ENCODE measurements at regions not wholly inside any gene's neighbourhood (a gene's known extent, or its start where the extent isn't known, plus 50 kb on each side); places are given as distances from the start of the nearest gene placed in this dataset.
"Not testable (repeated sequence)": the region's sequence is repeated elsewhere in the genome, so short reads cannot be mapped to it uniquely, and the experiment has no call there.

DNA sequence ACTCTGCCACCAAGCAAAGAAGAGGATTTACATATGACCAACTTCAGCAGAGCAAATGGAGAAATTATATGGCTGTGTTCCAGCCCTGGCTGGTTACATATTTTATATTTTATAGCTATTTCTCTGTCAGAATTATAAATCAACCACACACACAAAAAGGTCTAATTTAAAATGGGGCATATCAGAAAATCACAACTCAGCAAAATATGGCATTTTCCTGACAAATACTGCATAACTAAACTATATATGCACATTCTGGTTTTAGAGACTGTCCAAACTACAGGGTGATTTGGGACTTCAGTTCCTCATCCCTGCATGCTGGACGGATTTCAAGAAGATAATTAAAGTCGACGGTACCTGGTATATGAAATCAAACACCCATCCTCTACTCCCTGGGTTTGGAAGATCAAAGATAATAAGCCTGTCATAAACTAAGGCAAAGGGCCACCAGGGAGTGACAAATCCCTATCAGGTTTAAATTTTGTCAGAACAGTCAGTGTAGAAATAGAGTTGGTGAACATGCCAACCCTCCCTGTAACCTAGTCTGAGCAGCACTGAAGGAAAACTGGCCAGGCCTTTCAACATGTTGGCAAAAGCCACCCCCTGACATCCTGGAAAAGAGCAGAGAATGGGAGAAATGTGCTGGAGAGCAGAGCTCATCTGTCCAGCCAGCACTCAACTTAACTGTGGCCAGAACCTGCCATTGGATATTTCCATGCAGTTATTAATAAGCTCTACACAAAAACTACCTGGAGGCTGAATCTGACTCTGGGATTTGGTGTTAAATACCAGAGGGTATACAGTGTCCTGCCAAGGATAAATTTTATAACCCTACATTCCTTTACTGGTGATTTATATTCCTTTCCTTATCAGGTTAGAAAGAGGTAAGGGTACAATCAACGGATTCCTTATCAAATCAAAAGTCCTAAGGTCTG lies 235.7 kb downstream of the ENC1 start:
- DNase-seq (ENCODE audit: low read depth in 2 of 3, low spot score in 2 of 3), result no peak

DNA sequence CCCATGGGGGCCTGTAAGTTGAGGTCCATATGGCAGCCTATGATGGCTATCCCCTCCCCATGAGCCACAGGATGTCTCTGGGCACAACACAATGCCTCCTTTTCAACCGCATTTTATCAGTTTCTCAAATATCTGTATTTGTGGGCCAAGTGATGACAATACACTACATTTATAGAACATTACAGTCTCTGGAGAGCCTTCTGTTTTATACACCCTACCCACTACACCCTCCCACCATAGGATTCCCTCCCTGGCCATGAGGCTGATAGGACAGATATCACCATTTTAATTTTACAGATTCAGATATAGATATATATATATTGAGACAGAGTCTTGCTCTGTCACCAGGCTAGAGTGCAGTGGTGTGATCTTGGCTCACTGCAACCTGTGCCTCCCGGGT lies 236.8 kb downstream of the ENC1 start:
- no peak for DNase-seq (ENCODE audit: low read depth in 2 of 3, low spot score in 2 of 3)

DNA sequence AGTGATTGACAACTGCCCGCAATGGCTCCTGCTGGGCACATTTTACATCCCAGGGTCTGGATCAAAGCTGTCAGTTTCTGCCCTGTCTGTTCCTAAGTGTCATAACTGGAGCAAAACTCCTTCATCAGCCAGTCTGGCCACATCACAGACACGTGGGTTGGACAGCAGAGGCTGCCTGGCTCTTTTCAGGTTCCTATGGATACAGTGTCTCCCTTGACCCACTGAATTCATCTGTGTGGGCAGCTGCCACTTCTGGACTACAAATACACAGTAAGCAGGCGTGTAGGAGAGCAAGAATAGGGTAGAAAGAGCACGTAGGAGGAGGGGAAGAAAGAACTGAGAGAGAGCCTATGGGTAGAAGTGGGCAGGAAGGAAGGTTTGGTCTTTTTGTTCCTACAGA lies 238.0 kb downstream of the ENC1 start:
- no peak for DNase-seq (ENCODE audit: low read depth in 2 of 3, low spot score in 2 of 3)

DNA sequence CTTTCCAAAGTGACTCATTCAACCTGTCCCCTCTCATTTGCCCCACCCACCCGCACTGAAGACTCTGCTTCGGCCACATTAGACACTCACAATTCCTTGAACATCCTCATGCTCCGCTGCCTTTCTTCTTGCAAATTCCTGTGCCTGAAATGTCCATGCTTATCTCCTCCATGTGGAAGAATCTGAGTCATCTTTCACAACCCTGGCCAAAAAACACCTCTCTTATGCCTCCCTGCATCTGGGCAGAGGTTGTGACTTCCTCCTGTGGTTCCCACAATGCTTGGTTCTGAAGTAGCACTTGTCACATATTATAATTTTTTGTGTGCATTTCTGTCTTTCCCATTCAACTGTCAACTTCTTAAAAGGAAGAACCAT lies 238.6 kb downstream of the ENC1 start:
- DNase-seq (ENCODE audit: low read depth in 2 of 3, low spot score in 2 of 3), result no peak

DNA sequence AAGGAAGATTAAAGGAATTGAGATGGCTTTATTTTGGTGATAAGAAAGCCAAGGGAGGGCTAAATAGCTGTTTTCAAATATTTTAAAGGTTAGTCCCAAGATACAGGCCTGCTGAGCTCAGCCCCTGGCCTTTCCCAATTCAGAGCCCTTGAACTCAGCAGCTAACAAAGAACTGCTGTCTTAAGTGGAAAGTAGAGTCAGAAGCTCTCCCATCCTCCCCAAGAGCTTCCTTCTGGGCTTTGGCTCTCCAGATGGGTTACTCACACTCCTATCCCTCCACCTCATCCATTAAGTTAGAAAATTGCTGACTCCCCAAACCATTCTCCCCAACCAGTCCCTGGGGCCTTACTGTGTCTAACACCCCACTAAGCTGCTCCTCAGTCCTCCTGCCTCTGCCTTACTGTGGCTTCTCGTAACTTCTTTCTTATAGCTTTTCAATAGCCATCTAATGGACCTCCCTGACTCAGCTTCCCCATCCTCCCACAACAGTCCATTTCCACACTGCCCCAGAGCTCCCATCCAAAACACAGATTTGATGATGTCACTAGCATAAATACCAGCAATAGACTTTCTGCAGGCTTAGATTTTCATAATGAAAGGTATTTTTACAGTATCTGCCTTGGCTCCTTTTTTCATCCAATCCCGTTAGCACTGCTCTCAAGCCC lies 239.1 kb downstream of the ENC1 start:
- no peak for DNase-seq (ENCODE audit: low read depth in 2 of 3, low spot score in 2 of 3)

DNA sequence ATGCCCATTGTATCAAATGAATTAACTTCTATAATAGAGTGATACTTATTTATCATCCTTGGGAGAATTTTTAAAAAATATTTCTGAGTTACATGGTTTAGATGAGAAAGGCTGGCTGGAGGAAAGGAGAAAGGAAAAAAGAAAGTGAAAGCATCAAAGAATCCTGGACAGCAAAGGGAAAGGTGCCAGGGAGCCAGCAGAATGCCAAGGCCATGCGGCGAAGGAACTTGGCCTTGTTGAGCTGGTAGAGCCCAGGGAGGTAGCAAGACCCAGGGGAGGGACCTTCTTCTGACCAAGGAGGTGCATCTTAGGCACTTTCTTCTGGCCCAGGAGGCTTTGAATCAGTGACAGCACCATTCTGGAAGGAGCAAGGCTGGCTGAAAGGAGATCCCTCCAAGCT lies 240.5 kb downstream of the ENC1 start:
- no peak for DNase-seq (ENCODE audit: low read depth in 2 of 3, low spot score in 2 of 3)

DNA sequence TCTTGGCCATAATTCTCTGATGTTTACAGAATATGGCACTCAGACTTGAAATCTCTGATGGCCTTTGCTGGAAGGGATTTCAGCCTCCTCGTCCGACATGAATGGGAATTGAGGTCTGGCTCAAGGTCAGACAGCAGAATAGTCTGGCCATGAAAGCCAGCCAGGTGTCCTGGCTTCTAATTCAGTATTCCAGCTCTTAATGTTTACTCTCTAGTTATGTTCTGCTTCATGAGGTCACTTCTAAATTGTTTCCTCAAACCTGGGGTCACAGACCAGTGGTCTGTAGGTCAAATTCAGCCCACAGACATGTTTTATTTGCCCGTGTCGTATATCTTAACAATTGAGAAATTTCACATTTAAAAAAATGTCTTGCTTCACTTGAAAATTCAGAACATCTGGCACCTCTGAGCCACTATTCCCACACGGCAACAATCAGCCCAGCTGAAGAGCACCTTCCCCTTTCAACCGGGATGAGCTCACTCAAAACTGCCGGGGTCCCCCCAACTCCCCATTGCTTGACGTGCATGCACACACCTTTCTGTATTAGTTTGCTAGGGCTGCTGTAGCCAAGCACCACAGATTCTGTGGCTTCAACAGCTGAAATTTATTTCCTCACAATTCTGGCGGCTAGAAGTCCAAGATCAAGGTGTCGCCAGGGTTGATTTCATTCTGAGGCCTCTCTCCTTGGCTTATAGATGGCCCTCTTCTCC lies 243.5 kb downstream of the ENC1 start:
- no peak for DNase-seq (ENCODE audit: low read depth in 2 of 3, low spot score in 2 of 3)

DNA sequence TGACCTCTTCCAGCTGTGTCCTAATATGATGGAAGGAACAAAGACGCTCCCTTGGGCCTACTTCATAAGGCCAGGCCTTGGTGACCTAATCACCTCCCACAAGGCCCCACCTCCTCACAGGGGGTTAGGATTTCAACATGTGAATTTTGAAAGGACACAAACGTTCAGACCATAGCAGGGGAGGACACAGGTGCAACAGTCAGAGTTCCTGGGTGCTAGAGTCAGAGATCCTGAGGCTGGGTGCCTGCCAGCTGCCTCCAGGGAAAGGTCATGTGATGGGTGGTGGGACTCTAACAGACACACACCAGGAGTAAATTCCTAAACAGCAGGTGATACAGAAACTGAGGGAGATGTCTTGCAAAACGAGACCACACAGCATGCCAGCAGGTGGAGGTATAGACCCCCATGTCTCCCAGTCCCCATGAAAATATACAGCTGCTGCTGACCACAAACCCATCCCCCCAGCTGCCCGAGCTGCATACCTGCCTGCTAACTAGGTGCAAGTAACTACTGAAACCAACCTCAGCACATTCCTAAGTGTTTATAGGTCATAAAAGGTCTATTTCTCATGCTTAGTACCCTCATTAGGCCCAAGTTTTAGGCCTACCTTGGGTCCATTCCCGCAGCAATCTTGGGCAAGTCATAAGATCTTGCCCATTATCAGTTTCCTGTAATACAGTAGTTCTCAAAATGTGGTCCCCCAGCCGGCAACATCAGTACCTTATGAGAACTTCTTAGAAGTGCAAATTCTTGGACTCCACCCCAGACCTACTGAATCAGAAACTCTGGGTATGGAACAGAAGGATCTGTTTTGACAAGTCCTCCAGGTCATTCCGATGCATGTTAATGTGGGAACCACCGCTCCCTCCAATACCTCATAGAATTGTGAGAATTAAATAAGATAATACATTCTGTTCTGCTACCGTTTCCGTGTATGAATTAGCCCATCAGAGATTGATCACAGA lies 245.3 kb downstream of the ENC1 start:
- DNase-seq (ENCODE audit: low read depth in 2 of 3, low spot score in 2 of 3), result no peak

DNA sequence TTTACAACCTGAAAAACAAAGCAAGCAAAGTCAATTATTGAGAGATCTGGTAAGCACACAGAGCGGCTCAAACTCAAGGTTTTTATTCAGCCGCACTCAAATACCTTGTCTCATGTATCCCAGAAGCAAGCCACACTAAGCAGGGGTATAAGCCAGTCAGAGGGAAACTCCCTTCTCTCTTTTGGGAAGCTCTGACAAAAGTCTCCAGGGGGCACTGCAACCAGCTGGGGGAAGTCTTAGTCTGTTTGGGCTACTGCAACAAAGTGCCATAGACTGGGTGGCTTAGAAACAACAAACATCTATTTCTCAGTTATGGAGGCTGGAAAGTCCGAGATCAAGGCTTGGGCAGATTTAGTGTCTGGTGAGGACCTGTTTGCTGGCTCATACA lies 246.0 kb downstream of the ENC1 start:
- DNase-seq (ENCODE audit: low read depth in 2 of 3, low spot score in 2 of 3), result no peak

DNA sequence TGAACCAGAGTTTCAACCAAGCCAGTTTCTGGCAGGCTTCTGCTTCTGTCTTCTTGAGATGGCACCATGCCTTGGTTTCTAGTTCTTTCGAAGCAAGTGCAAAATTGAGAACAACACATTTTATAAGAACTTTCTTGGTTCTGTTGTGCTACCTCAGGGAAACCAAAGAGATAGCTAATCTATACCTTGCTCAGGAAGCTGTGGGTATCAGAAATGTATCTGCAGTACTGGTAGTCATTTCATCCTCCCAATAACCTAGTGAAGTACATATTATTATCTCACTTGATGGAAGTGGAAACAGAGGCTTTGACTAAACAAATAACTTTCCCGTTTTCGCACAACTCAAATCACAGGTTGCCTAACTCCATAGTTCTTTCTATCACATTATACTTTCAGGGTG lies 246.6 kb downstream of the ENC1 start:
- DNase-seq (ENCODE audit: low read depth in 2 of 3, low spot score in 2 of 3), result no peak

DNA sequence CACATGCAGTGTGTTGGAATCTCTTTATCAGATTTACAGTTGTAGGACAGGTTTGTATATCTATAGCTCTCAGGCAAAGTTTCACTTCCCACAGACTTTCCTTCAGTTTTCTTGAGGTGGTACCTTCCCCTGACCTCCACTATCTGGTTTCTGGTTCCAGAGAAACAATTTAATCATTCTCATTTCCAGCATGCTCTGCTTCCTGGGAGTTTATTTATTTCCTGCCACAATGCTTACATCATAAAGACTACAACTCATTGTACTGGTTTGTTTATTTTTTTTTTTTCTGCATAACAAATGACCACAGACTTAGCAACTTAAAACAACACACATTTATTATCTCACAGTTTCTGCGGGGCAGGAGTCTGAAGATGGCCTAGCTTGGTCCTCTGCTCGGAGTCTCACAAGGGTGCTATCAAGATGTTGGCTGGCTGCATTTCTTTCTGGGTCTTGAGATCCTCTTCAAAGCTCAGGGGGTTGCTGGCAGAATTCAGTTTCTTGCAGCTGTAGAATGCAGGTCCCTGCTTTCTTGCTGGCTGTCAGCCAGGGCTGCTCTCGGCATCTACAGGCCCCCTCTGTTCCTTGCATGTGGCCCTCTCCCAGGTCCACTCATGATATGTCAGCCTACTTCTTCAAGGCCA lies 247.7 kb downstream of the ENC1 start:
- no peak for DNase-seq (ENCODE audit: low read depth in 2 of 3, low spot score in 2 of 3)

DNA sequence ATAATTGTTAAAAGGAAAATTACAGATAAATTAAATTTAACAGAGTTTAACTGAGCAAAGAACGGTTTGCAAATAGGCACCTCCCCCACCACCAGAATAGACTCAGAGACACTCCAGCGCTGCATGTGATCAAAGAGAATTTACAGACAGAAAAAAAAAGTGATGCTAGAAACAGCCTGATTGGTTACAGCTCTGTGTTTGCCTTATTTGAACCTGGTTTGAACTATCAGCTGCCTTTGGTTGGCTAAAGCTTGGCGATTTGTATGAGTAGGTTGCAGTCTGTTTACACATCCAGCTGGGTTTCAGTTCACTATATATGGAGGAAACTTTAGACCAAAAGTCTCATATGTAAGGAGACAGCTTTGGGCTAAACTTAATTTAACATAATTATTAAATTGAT lies 249.1 kb downstream of the ENC1 start:
- DNase-seq (ENCODE audit: low read depth in 2 of 3, low spot score in 2 of 3), result no peak

DNA sequence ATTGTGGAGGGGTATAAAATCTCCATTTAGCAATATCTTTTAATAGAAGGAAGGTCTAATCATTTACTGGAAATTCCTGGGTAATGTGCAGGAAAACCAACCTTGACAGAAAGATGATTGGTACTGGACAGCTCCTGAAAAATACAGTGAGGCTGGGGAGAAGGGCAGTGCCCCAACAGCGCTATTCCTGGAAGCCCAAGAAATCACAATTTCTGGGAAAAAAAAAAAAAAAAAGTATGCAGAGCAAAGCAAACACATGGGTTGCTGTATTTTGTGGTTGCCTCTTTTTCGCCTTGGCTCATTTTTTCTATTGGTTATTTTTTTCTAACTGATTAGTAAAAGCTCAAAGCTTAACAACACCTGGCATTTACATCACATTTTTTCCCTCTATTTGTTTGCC lies 249.7 kb downstream of the ENC1 start:
- no peak for DNase-seq (ENCODE audit: low read depth in 2 of 3, low spot score in 2 of 3)

DNA sequence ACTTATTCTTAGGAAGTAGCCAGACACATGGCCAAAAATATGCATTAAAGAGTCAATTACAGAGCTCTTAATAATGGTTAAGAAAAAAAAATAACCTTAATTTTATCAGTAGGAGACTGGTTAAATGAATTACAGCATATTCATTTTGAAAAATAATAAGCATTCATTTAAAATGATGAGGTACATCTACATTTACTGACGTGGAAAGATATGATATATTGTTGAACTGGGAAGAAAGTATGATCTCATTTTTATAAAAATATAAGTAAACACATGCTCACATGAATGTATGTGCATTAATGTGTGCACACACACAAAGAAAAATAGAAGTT lies 250.3 kb downstream of the ENC1 start:
- DNase-seq (ENCODE audit: low read depth in 2 of 3, low spot score in 2 of 3), result no peak

DNA sequence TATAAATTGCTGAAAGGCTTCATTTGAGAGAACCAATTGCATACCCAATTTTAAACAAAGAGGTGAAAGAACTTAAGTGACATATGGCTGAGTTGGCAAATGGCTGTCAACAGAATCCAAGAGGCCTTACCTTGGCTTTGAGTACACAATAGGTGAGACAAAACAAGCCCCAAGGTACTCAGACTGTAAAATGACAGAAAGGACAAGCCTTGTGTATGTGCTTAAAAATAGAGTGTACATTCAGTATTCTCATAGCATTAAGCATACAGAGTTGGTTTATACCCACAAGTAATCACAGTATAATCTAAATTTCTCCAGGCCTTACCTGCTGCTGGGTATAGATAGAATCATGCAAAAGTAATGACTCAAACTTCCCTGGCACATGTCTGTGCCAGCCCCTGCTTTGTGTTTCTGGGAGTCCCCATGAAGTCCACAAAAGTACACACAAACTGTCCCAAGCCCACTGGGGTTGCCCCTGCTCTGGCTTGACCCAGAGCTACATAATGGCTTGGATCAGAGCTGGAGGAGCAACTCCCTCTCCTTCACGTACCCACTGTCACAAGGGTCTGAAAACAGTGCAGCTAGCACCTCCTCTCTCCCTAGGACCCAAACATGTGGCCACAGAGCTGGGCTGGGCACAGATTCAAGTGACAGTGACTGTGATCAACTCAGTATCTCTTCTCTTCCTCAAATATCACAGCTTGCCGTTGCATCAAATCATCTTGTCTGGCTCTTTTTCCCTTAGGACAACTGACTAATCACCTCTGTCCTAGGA lies 250.8 kb downstream of the ENC1 start:
- no peak for DNase-seq (ENCODE audit: low read depth in 2 of 3, low spot score in 2 of 3)

DNA sequence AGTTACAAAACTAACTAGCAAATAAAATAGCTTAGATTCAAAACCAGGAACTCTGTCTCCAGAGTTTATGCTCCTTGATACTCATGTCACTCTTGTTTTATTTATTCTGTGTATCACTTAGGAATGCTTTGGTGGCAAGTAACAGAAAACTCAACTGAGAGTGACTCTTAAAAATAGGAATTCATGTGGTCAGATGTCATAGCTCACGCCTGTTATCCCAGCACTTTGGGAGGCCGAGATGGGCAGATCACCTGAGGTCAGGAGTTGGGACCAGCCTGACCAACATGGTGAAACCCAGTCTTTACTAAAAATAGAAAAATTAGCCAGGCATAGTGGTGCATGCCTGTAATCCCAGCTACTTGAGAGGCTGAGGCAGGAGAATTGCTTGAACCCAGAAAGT lies 252.1 kb downstream of the ENC1 start:
- DNase-seq (ENCODE audit: low read depth in 2 of 3, low spot score in 2 of 3), result not testable (repeated sequence)

DNA sequence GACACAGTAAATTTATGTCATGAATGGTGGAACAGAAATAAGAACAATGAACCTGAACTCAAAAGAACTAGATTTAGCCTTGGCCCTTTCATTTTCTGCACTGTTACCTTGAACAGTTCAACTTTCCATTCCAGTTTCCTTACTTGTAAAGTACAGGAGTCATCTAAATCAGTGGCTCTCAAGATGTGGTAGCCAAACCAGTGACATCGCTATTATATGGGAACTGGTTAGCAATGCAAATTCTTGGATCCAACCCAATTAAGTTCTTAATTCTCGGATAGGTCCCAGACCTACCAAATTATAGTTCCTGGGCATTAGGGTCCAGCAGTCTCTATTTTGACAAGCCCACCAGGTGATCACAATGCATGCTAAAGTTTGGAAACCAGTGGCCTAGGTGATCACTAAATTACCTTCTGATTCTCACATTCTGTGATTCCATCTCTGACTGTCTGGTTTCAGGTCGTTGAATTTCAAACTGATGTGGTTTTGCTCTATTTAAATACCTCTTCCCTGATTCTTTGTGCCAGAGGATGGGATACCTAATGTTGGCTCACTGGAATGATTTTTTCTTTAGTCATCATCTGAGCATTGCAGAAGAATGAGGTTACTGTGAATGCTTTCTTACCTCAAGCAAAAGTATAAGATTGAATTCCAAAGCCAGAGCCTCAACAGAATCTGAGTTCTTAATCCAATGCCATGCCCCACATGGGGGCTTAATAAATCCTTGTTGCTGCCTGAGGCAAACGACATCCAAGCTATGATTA lies 253.8 kb downstream of the ENC1 start:
- DNase-seq (ENCODE audit: low read depth in 2 of 3, low spot score in 2 of 3), result no peak

DNA sequence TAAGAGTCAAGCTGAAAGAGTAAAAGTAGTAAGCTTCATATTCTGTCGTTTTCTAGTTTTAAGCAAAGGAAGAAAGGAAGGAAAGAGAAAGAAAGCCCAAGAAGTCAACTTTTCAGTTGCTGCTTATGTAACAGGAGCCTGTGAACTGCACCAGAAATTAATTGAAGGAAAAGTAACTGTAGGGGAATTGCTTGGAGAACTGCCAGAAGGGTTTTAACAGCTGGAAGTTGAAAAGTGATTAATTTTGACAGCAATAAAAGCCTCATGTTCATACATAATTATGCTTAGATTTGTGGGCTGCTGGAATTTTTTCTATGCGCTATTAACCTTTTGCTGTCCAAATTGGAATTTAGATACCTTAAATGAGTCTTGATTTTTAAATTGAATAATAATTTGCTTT lies 255.7 kb downstream of the ENC1 start:
- DNase-seq (ENCODE audit: low read depth in 2 of 3, low spot score in 2 of 3), result no peak

DNA sequence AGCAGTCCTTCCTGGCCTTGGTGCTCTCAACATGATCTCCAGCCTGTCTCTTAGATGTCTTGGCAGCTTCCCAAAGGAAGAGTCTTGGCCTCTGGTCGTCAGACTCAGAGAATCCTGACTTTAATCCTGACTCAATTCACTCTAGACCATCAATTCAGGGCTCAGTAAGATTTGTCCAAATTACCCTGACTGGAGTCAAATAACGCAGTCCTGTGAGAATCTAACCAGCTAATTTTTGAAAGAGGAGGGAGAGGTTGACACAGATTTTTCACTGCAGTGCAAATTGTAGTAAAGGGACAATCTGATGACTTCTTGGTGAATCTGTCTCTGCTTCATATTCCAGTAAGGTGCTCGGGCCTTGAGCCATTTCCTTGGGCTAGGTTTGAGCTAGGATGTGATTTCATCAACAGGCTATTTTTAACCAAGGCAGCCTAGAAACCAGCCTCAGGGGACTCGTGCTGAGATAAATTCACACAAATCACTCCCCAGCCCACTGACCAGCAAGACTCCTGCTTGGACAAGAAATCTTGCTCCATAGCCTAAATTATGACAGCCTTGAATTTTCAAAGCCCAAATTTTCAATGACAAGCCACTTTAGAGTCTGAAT lies 257.4 kb downstream of the ENC1 start:
- no peak for DNase-seq (ENCODE audit: low read depth in 2 of 3, low spot score in 2 of 3)

Measured in activated CD8-positive, alpha-beta memory T cell treated with anti-CD3 and anti-CD28 coated beads for 48 hours (primary cell).